SU-DHL-6 (cell line): ENCODE measurements at regions not wholly inside any gene's neighbourhood (a gene's known extent, or its start where the extent isn't known, plus 50 kb on each side); places are given as distances from the start of the nearest gene placed in this dataset.

Source experiments
- EZH2phosphoT487 ChIP-seq: fragments of 200-600 bp; sonication (generic), shearing (Covaris generic); conservative IDR thresholded peaks from 2 replicates; pipeline ENCODE4 v1.6.1; 2018; ENCODE audit warnings: mild to moderate bottlenecking, antibody characterized with exemption, low read length, moderate library complexity, mixed read lengths
- TF ChIP-seq, protein P1 (sequence below): fragments of 200-600 bp; sonication (generic); IDR thresholded peaks from one replicate; pipeline ENCODE4 v1.5.1; 2017; ENCODE audit warnings: antibody characterized with exemption, mild to moderate bottlenecking, low read length, moderate library complexity; ENCODE audit not compliant: insufficient read depth, poor library complexity, severe bottlenecking

DNA sequence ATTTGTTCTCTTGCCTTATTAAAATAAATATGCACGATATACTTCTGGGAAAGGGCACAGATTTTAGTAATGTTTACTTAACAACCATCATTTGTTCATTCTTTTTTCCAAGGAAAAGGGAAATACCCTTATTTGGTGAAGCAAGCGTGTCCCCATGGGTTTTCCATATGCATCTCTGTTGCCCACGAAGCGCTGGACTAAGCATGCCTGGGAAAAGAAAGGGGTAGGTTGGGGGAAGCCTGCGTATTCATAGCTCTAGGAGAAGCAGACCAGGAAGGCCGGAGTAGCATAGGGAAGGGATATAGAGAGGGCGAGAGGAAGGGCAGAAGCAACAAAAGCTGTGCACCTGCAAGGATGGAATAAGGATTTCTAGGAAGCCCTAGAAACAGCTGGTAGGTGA lies 61.8 kb upstream of the ACO1 start:
- TF ChIP-seq, protein P1, sequence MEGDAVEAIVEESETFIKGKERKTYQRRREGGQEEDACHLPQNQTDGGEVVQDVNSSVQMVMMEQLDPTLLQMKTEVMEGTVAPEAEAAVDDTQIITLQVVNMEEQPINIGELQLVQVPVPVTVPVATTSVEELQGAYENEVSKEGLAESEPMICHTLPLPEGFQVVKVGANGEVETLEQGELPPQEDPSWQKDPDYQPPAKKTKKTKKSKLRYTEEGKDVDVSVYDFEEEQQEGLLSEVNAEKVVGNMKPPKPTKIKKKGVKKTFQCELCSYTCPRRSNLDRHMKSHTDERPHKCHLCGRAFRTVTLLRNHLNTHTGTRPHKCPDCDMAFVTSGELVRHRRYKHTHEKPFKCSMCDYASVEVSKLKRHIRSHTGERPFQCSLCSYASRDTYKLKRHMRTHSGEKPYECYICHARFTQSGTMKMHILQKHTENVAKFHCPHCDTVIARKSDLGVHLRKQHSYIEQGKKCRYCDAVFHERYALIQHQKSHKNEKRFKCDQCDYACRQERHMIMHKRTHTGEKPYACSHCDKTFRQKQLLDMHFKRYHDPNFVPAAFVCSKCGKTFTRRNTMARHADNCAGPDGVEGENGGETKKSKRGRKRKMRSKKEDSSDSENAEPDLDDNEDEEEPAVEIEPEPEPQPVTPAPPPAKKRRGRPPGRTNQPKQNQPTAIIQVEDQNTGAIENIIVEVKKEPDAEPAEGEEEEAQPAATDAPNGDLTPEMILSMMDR, result no peak
- TF ChIP-seq EZH2phosphoT487, result no peak
